Stimulated activated CD4-positive, alpha-beta T cell treated with anti-CD3 and anti-CD28 coated beads, Interleukin-2, amount 100 ng/mL, for 48 hours (primary cell): ENCODE measurements at regions not wholly inside any gene's neighbourhood (a gene's known extent, or its start where the extent isn't known, plus 50 kb on each side); places are given as distances from the start of the nearest gene placed in this dataset.
"Not testable (repeated sequence)": the region's sequence is repeated elsewhere in the genome, so short reads cannot be mapped to it uniquely, and the experiment has no call there.

Experiments
- DNase-seq, 2 donors: peaks; one replicate each; pipeline ENCODE4 v3.0.0-alpha.2; 2020

- DNase-seq = no peak
Observed at GRCh38 chr4:72875138-72875537, 194.4 kb downstream of the COX18 start.

- no peak for DNase-seq
Observed at GRCh38 chr4:72864898-72865297, 204.6 kb downstream of the COX18 start.

GRCh38 chr4:72864277-72864676 lies 205.2 kb downstream of the COX18 start:
- DNase-seq = not testable (repeated sequence)

- no peak for DNase-seq
Observed at GRCh38 chr4:72860766-72861165, 208.8 kb downstream of the COX18 start.

DNA sequence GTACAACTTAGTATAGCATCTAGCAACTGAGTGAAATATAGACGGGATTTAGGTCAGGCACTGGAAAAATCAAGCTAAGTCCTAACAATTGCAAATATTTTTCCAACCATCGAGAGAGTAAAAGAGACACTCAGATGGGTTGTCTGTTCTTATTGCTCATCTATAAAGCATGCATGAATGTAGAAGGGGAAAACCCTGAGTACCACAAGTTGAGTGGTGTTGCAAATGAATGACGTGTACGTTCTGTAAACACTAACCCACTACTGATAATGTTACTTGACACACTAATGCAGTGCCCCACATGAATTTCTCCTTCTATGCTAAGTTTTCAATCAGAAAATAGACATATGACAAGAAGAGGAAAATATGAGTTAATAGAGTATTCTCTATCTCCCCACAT lies 211.2 kb downstream of the COX18 start:
- DNase-seq = no peak

GRCh38 chr4:72857787-72858186 lies 211.7 kb downstream of the COX18 start:
- DNase-seq = no peak

GRCh38 chr4:72857216-72857615 lies 212.3 kb downstream of the COX18 start:
- no peak for DNase-seq

- no peak for DNase-seq
Observed at GRCh38 chr4:72846280-72847111, 223.0 kb downstream of the COX18 start.

- no peak for DNase-seq
Observed at GRCh38 chr4:72843466-72843865, 226.1 kb downstream of the COX18 start.

DNA sequence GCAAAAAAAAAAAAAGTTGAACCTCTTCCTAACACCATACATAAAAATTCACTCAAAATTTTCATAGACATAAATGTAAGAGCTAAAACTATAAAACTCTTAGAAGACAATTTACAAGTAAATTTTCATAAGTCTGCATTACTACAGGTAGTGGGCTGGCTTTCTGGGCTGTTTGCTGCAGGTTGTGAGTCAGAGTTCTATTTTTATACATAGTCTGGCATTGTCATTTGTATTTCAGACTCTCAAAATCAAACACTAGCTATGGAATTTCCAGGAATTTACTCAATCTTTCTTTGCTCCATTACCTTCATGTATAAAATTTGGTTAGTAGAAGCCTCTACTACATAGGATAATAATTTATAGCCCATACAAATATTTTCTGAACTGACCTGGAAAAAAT lies 227.2 kb downstream of the COX18 start:
- no peak for DNase-seq

DNA sequence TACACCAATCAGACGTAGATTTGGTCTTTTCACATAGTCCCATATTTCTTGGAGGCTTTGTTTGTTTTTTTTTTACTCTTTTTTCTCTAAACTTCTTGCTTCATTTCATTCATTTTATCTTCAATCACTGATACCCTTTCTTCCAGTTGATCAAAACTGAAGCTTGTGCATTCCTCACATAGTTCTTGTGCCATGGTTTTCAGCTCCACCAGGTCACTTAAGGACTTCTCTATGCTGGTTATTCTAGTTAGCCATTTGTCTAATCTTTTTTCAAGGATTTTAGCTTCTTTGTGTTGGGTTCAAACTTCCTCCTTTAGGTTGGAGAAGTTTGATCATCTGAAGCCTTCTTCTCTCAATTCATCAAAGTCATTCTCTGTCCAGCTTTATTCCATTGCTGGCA lies 229.3 kb downstream of the COX18 start:
- not testable (repeated sequence) for DNase-seq

GRCh38 chr4:72828864-72829263 lies 240.7 kb downstream of the COX18 start:
- DNase-seq = no peak

- DNase-seq = no peak
Observed at GRCh38 chr4:72827968-72828367, 241.5 kb downstream of the COX18 start.

- DNase-seq = no peak
Observed at GRCh38 chr4:72820107-72820506, 249.4 kb downstream of the COX18 start.

DNA sequence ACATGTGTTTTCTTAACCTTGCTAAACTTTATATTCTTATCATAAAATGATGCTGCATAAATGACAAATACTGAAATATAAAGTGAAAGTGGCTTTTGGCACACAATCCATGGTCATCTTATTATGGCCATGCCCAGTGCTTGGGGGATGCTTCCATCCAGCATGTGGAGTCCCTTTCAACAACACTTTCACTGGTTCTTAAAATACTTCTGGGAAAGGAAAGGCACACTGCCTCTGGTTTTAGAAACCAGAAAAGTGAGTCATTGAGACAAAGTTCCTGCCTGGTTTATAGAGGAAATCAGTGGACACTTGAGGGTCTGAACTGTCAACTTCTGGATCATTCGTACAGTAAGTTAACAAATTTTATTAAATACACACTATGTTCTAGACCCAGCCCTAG lies 248.0 kb upstream of the ADAMTS3 start:
- DNase-seq = no peak

DNA sequence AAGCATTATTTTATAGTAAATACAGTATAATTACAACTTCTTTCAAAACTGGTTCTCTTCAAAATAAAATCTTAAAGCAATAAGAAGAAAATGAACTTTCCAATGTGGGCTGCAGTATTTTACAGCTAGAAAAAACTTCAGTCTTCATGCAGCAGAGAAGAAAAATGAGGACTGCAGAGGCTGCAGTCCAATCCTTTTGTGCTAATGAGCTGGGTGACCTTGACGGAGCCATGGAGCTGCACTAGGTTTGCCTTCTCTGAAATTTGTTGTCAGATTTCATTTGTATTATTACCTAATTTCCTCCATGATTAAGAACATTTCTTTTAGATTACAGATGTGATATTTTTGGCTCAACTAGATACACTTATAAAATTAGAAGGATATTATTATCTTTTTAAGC lies 245.2 kb upstream of the ADAMTS3 start:
- DNase-seq = no peak

GRCh38 chr4:72809208-72809607 lies 240.2 kb upstream of the ADAMTS3 start:
- DNase-seq = no peak

GRCh38 chr4:72805284-72805683 lies 236.3 kb upstream of the ADAMTS3 start:
- DNase-seq = no peak

GRCh38 chr4:72797486-72797885 lies 228.5 kb upstream of the ADAMTS3 start:
- no peak for DNase-seq

DNA sequence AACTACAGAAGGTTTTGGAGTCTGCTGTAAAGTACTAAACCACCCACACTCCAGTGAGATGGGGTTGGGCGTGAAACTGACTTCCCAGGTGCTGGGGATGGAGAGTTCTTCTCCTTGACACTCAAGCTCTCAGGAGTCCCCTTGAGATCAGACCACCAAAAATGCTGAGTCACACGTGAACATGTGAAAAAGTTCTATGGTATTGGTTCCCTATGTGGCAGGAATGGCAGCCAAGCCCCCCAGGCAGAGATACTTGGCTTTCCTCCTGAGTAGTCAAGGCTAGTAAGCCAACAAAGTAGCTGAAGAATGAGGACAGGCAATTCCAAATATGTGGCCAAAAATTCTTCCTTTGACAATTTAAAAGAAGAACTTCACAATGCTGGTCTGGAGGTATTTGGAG lies 222.0 kb upstream of the ADAMTS3 start:
- DNase-seq = no peak

DNA sequence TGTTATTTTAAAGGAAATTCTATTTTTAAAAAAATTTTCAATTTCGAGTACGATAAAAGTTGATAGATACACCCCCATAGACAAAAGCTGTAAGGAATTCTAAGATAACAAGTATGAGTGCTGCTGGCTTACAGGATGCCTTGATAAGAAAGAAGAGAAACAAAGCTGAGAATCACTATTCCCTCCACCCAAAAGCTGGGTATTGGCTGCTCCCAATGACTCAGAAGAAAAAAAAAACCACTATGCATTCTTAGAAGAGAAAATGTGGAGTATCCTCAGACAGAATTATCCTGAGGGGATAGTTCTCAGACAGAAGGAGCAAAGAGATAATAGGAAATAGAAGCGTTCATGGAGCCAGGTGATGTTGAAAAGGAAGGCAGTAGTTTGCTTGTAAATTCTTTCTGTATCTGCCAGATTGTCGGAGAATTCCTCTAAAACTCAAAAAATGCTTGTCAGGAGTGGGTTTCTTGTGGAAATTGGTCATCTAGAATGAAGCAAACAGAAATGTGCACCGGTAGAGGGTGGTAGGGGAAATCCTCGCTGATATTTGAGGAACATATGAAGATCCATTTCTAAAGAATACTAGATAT lies 217.5 kb upstream of the ADAMTS3 start:
- no peak for DNase-seq

DNA sequence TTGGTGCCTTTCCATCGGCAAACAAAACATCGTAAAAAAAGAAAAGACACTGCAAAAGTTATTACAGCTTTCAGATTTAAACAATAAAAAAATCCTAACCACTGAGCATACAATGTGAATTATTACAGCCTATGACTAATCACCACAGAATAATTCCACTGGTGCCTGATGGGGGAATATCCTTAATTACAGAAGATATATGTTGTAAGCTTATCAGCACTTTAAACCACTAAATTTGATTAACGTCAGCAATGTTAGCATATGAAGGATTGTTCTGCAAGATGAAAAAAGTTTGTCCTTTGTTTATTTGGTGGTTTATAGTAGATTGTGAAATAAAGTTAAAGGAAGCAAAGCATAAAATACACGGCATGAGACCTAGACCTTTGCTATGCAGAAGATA lies 210.2 kb upstream of the ADAMTS3 start:
- no peak for DNase-seq

GRCh38 chr4:72777436-72777835 lies 208.4 kb upstream of the ADAMTS3 start:
- DNase-seq = no peak

- DNase-seq = no peak
Observed at GRCh38 chr4:72770708-72771107, 201.7 kb upstream of the ADAMTS3 start.

GRCh38 chr4:72768364-72768763 lies 199.3 kb upstream of the ADAMTS3 start:
- no peak for DNase-seq
